ENCODE measurements at regions not wholly inside any gene's neighbourhood (a gene's known extent, or its start where the extent isn't known, plus 50 kb on each side); places are given as distances from the start of the nearest gene placed in this dataset.

DNA sequence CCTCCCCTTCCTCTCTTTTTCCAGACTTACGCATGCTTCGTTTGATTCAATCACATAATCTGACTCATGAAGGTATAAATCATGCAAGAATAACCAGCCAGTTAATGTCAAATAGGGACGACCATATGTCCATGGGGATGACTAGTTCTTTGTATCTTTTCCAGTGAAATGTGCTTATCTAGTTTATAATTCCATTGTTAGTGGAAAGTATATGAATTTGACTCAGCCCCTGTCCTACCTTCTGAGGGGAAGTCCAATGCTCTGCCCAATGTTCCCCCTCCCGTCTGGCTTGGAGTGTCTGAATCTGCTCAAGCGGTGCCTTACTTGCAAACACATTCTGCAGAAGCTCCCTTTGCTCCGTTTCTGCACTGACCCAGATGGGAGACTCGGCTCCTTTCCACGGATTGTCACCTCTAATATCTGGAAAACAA lies 55.0 kb upstream of the EPHB3 start:
- TF ChIP-seq SUZ12 (IDR thresholded peaks at IDR 0.05; ENCODE audit: extremely low read depth, insufficient read depth, insufficient read length) (no peak), YY1 (IDR thresholded peaks at IDR 0.05; ENCODE audit: insufficient read depth, insufficient read length) (no peak), ZNF274 (IDR thresholded peaks at IDR 0.05; ENCODE audit: low read depth, low read length) (no peak)

Data from NT2/D1 (cell line).